ENCODE measurements at regions not wholly inside any gene's neighbourhood (a gene's known extent, or its start where the extent isn't known, plus 50 kb on each side); places are given as distances from the start of the nearest gene placed in this dataset.

DNA sequence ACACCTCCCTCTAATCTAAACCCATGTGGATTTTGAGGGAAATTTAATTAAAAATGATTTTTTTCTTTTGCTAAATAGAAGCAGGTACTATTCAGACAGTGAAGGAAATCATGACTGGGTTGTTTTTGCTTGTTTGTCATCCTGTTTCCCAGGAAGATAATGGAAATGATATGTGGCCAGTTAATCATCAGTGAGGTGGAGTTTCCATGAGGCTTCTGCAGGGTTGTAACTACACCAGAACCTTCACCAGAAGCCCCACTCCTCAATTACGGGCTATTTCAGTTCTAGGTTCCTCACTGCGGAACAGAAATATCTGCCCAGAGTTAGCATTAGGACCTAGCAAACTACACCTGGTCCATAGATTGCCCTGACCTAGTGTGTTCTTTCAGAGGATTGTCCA is 394.0 kb downstream of the DLEU7 start (continued):
- TF ChIP-seq ZNF629 (tag by site-specific recombination; IDR thresholded peaks at IDR 0.05), result no peak

DNA sequence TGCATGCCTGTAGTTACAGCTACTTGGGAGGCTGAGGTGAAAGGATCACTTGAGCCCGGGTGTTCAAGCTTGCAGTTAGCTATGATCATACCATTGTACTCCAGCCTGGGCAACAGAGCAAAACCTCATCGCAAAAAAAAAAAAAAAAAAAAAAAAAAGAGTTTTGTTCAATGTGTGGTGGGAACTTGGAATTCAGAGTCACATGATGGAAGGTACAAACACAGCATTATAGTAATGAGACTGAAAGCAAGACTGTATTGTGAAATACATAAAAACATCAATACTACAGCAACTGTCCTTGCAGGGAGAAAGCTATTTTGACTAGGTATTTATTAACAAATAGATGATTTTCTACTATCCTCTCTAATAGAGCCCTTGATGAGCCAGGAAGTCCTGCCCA is 393.2 kb downstream of the DLEU7 start:
- ChIA-PET CTCF (no interaction called here), POLR2A (no interaction called here)

DNA sequence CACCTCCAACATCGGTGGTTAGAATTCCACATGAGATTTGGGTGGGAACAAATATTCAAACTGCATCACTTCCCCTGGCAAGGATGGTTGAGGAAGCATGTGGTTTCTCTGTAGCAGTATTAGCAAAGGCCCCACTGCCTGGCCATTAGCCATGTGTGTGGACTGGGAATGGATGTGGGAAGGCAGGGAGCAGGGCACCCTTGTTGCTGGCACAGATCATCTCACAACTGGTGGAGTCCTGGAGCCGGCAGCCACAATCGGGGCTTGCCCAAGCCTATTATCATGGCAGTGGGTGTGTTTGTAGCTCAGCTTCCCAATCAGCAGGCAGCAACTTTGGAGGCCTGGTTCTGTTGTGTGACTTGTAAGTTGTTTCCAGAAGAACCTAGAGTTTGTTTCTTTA is 391.9 kb downstream of the DLEU7 start:
- no peaks in the 10 kb centered on the region for H3K36me3 ChIP-seq (ENCODE audit: control insufficient read depth in 2 of 2, insufficient read depth in 1 of 2, low read length in 2 of 2)
- no peak overlapping the region for H3K4me3 ChIP-seq (ENCODE audit: low read depth, low read length)
- no peak overlapping the region for H3K27ac ChIP-seq (ENCODE audit: extremely low read depth, low read depth, low read length)
- H3K9me3 ChIP-seq (ENCODE audit: control insufficient read depth, insufficient read depth, low read depth, low read length), result no peaks in the 10 kb centered on the region
- H3K4me1 ChIP-seq (ENCODE audit: control insufficient read depth, insufficient read depth, low read length), result no peaks in the 10 kb centered on the region
- no peak for TF ChIP-seq ZNF544 (tag by site-specific recombination; IDR thresholded peaks at IDR 0.05)
- TF ChIP-seq, protein P1, sequence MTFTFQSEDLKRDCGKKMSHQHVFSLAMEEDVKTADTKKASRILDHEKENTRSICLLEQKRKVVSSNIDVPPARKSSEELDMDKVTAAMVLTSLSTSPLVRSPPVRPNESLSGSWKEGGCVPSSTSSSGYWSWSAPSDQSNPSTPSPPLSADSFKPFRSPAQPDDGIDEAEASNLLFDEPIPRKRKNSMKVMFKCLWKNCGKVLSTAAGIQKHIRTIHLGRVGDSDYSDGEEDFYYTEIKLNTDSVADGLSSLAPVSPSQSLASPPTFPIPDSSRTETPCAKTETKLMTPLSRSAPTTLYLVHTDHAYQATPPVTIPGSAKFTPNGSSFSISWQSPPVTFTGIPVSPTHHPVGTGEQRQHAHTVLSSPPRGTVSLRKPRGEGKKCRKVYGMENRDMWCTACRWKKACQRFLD (tag by site-specific recombination; IDR thresholded peaks at IDR 0.05), result no peak
- TF ChIP-seq ZNF174 (tag by site-specific recombination; IDR thresholded peaks at IDR 0.05), result no peak
- TF ChIP-seq, protein P2, sequence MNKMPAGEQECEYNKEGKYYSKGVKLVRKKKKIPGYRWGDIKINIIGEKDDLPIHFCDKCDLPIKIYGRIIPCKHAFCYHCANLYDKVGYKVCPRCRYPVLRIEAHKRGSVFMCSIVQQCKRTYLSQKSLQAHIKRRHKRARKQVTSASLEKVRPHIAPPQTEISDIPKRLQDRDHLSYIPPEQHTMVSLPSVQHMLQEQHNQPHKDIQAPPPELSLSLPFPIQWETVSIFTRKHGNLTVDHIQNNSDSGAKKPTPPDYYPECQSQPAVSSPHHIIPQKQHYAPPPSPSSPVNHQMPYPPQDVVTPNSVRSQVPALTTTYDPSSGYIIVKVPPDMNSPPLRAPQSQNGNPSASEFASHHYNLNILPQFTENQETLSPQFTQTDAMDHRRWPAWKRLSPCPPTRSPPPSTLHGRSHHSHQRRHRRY (tag by site-specific recombination; IDR thresholded peaks at IDR 0.05), result no peak
- TF ChIP-seq TCF7L2 (IDR thresholded peaks at IDR 0.05; ENCODE audit: borderline replicate concordance, low read depth, low read length), result no peak
- no peak for TF ChIP-seq ZNF394 (tag by site-specific recombination; IDR thresholded peaks at IDR 0.05; ENCODE audit: borderline replicate concordance)
- TF ChIP-seq, protein P3, sequence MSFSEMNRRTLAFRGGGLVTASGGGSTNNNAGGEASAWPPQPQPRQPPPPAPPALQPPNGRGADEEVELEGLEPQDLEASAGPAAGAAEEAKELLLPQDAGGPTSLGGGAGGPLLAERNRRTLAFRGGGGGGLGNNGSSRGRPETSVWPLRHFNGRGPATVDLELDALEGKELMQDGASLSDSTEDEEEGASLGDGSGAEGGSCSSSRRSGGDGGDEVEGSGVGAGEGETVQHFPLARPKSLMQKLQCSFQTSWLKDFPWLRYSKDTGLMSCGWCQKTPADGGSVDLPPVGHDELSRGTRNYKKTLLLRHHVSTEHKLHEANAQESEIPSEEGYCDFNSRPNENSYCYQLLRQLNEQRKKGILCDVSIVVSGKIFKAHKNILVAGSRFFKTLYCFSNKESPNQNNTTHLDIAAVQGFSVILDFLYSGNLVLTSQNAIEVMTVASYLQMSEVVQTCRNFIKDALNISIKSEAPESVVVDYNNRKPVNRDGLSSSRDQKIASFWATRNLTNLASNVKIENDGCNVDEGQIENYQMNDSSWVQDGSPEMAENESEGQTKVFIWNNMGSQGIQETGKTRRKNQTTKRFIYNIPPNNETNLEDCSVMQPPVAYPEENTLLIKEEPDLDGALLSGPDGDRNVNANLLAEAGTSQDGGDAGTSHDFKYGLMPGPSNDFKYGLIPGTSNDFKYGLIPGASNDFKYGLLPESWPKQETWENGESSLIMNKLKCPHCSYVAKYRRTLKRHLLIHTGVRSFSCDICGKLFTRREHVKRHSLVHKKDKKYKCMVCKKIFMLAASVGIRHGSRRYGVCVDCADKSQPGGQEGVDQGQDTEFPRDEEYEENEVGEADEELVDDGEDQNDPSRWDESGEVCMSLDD (tag by site-specific recombination; IDR thresholded peaks at IDR 0.05), result no peak
- ChIA-PET POLR2A (no interaction called here), CTCF (no interaction called here)

More for the DNA sequence above, 393.2 kb downstream of the DLEU7 start:
- H3K4me1 ChIP-seq (ENCODE audit: control insufficient read depth, insufficient read depth, low read length), result peaks cover 4% of the 10 kb centered on the region; the same call in 1 of the 2 replicates
- H3K27ac ChIP-seq (ENCODE audit: extremely low read depth, low read depth, low read length), result no peak overlapping the region
- no peaks in the 10 kb centered on the region for H3K9me3 ChIP-seq (ENCODE audit: control insufficient read depth, insufficient read depth, low read depth, low read length)
- TF ChIP-seq ZNF214 (tag by site-specific recombination; IDR thresholded peaks at IDR 0.05; ENCODE audit: borderline replicate concordance) (no peak), MZF1 (tag by site-specific recombination; IDR thresholded peaks at IDR 0.05; ENCODE audit: borderline replicate concordance) (no peak), KLF16 (tag by site-specific recombination; IDR thresholded peaks at IDR 0.05) (no peak), ZNF571 (tag by site-specific recombination; IDR thresholded peaks at IDR 0.05) (no peak), ZNF777 (tag by site-specific recombination; IDR thresholded peaks at IDR 0.05; ENCODE audit: borderline replicate concordance) (no peak), ZNF514 (tag by site-specific recombination; IDR thresholded peaks at IDR 0.05) (no peak), ZFP41 (tag by site-specific recombination; IDR thresholded peaks at IDR 0.05; ENCODE audit: borderline replicate concordance) (no peak), ZNF140 (tag by site-specific recombination; IDR thresholded peaks at IDR 0.05) (no peak), WT1 (tag by site-specific recombination; IDR thresholded peaks at IDR 0.05) (no peak), IKZF3 (tag by site-specific recombination; IDR thresholded peaks at IDR 0.05) (no peak), ZNF560 (tag by site-specific recombination; IDR thresholded peaks at IDR 0.05; ENCODE audit: borderline replicate concordance) (no peak), ZFP37 (tag by site-specific recombination; IDR thresholded peaks at IDR 0.05) (no peak)
- TF ChIP-seq, protein P4, sequence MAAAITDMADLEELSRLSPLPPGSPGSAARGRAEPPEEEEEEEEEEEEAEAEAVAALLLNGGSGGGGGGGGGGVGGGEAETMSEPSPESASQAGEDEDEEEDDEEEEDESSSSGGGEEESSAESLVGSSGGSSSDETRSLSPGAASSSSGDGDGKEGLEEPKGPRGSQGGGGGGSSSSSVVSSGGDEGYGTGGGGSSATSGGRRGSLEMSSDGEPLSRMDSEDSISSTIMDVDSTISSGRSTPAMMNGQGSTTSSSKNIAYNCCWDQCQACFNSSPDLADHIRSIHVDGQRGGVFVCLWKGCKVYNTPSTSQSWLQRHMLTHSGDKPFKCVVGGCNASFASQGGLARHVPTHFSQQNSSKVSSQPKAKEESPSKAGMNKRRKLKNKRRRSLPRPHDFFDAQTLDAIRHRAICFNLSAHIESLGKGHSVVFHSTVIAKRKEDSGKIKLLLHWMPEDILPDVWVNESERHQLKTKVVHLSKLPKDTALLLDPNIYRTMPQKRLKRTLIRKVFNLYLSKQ (tag by site-specific recombination; IDR thresholded peaks at IDR 0.05; ENCODE audit: borderline replicate concordance), result no peak
- TF ChIP-seq, protein P5, sequence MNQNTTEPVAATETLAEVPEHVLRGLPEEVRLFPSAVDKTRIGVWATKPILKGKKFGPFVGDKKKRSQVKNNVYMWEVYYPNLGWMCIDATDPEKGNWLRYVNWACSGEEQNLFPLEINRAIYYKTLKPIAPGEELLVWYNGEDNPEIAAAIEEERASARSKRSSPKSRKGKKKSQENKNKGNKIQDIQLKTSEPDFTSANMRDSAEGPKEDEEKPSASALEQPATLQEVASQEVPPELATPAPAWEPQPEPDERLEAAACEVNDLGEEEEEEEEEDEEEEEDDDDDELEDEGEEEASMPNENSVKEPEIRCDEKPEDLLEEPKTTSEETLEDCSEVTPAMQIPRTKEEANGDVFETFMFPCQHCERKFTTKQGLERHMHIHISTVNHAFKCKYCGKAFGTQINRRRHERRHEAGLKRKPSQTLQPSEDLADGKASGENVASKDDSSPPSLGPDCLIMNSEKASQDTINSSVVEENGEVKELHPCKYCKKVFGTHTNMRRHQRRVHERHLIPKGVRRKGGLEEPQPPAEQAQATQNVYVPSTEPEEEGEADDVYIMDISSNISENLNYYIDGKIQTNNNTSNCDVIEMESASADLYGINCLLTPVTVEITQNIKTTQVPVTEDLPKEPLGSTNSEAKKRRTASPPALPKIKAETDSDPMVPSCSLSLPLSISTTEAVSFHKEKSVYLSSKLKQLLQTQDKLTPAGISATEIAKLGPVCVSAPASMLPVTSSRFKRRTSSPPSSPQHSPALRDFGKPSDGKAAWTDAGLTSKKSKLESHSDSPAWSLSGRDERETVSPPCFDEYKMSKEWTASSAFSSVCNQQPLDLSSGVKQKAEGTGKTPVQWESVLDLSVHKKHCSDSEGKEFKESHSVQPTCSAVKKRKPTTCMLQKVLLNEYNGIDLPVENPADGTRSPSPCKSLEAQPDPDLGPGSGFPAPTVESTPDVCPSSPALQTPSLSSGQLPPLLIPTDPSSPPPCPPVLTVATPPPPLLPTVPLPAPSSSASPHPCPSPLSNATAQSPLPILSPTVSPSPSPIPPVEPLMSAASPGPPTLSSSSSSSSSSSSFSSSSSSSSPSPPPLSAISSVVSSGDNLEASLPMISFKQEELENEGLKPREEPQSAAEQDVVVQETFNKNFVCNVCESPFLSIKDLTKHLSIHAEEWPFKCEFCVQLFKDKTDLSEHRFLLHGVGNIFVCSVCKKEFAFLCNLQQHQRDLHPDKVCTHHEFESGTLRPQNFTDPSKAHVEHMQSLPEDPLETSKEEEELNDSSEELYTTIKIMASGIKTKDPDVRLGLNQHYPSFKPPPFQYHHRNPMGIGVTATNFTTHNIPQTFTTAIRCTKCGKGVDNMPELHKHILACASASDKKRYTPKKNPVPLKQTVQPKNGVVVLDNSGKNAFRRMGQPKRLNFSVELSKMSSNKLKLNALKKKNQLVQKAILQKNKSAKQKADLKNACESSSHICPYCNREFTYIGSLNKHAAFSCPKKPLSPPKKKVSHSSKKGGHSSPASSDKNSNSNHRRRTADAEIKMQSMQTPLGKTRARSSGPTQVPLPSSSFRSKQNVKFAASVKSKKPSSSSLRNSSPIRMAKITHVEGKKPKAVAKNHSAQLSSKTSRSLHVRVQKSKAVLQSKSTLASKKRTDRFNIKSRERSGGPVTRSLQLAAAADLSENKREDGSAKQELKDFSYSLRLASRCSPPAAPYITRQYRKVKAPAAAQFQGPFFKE (tag by site-specific recombination; IDR thresholded peaks at IDR 0.05; ENCODE audit: borderline replicate concordance), result no peak
- TF ChIP-seq, protein P6, sequence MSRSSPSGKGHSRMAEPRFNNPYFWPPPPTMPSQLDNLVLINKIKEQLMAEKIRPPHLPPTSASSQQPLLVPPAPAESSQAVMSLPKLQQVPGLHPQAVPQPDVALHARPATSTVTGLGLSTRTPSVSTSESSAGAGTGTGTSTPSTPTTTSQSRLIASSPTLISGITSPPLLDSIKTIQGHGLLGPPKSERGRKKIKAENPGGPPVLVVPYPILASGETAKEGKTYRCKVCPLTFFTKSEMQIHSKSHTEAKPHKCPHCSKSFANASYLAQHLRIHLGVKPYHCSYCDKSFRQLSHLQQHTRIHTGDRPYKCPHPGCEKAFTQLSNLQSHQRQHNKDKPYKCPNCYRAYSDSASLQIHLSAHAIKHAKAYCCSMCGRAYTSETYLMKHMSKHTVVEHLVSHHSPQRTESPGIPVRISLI (tag by site-specific recombination; IDR thresholded peaks at IDR 0.05), result no peak
- no peak overlapping the region for H3K4me3 ChIP-seq (ENCODE audit: low read depth, low read length)
- no peaks in the 10 kb centered on the region for H3K36me3 ChIP-seq (ENCODE audit: control insufficient read depth in 2 of 2, insufficient read depth in 1 of 2, low read length in 2 of 2)

Measured in HEK293 (cell line).